HFF-Myc (cell line): ENCODE measurements at regions not wholly inside any gene's neighbourhood (a gene's known extent, or its start where the extent isn't known, plus 50 kb on each side); places are given as distances from the start of the nearest gene placed in this dataset.

ENCODE experiments used
- DNase-seq: peaks from one replicate; pipeline ENCODE4 v3.0.0-alpha.2; 2011; ENCODE audit warnings: low read depth; ENCODE audit errors: extremely low read depth
- H3K4me3 ChIP-seq: replicated peaks from 2 replicates; pipeline ENCODE4 v1.5.1; 2011; ENCODE audit warnings: low read depth, mild to moderate bottlenecking, control low read depth, low read length
- CTCF ChIP-seq: IDR thresholded peaks from 2 replicates; pipeline ENCODE4 v1.5.1; 2012; ENCODE audit warnings: mild to moderate bottlenecking, low read depth, low read length, control low read depth; ENCODE audit errors: missing control alignments

- TF ChIP-seq CTCF = no peak
- no peak for DNase-seq
- no peak overlapping the region for H3K4me3 ChIP-seq
Observed at GRCh38 chr6:169341065-169341464, 87.4 kb upstream of the THBS2 start.

GRCh38 chr6:169340395-169340794, 86.7 kb upstream of the THBS2 start:
- H3K4me3 ChIP-seq = no peak overlapping the region
- no peak for TF ChIP-seq CTCF
- no peak for DNase-seq

GRCh38 chr6:169339731-169340309, 86.2 kb upstream of the THBS2 start:
- no peak for DNase-seq
- no peak for TF ChIP-seq CTCF
- no peak overlapping the region for H3K4me3 ChIP-seq

- DNase-seq = no peak
- no peak for TF ChIP-seq CTCF
- H3K4me3 ChIP-seq = no peak overlapping the region
Observed at GRCh38 chr6:169339025-169339424, 85.4 kb upstream of the THBS2 start.

- no peak overlapping the region for H3K4me3 ChIP-seq
- TF ChIP-seq CTCF = no peak
- no peak for DNase-seq
Observed at GRCh38 chr6:169337886-169338445, 84.3 kb upstream of the THBS2 start.

- no peak for TF ChIP-seq CTCF
- H3K4me3 ChIP-seq = no peak overlapping the region
- DNase-seq = no peak
Observed at GRCh38 chr6:169335301-169335700, 81.7 kb upstream of the THBS2 start.

GRCh38 chr6:169332250-169332649, 78.6 kb upstream of the THBS2 start:
- TF ChIP-seq CTCF = no peak
- DNase-seq = no peak
- no peak overlapping the region for H3K4me3 ChIP-seq
